ENCODE measurements at regions not wholly inside any gene's neighbourhood (a gene's known extent, or its start where the extent isn't known, plus 50 kb on each side); places are given as distances from the start of the nearest gene placed in this dataset.

- no peak for TF ChIP-seq JUNB (CRISPR knock-in tag; IDR thresholded peaks at IDR 0.05; ENCODE audit: borderline replicate concordance)
- TF ChIP-seq E2F1 (CRISPR knock-in tag; IDR thresholded peaks at IDR 0.05) = no peak
- no peak for TF ChIP-seq PAF1 (CRISPR knock-in tag; IDR thresholded peaks at IDR 0.05)
- TF ChIP-seq EED (CRISPR knock-in tag; IDR thresholded peaks at IDR 0.05) = no peak
- no peak for TF ChIP-seq ZBTB7A (CRISPR knock-in tag; IDR thresholded peaks at IDR 0.05)
- TF ChIP-seq RNF2 (conservative IDR thresholded peaks at IDR 0.05; ENCODE audit: low read depth) = no peak
- TF ChIP-seq NR2C2 (CRISPR knock-in tag; IDR thresholded peaks at IDR 0.05; ENCODE audit: borderline replicate concordance) = no peak
- TF ChIP-seq ZNF687 (CRISPR knock-in tag; IDR thresholded peaks at IDR 0.05) = no peak
- TF ChIP-seq SMARCC2 (IDR thresholded peaks at IDR 0.05) = no peak
- TF ChIP-seq ZGPAT (CRISPR knock-in tag; IDR thresholded peaks at IDR 0.05) = no peak
- TF ChIP-seq ZKSCAN1 (IDR thresholded peaks at IDR 0.05; ENCODE audit: low read length) = no peak
- TF ChIP-seq ZNF460 (CRISPR knock-in tag; IDR thresholded peaks at IDR 0.05; ENCODE audit: borderline replicate concordance) = no peak
- no peak for TF ChIP-seq JUND (CRISPR knock-in tag; IDR thresholded peaks at IDR 0.05)
- no peak for TF ChIP-seq HOXD1 (CRISPR knock-in tag; IDR thresholded peaks at IDR 0.05)
- TF ChIP-seq POGZ (CRISPR knock-in tag; IDR thresholded peaks at IDR 0.05) = no peak
- TF ChIP-seq ZNF232 (CRISPR knock-in tag; IDR thresholded peaks at IDR 0.05; ENCODE audit: borderline replicate concordance) = no peak
- no peak for TF ChIP-seq RFX5 (IDR thresholded peaks at IDR 0.05; ENCODE audit: low read depth, low read length)
- no peak for TF ChIP-seq ZNF562 (CRISPR knock-in tag; IDR thresholded peaks at IDR 0.05; ENCODE audit: borderline replicate concordance)
- TF ChIP-seq ZFX (CRISPR knock-in tag; IDR thresholded peaks at IDR 0.05; ENCODE audit: low read depth) = no peak
- H3K9ac ChIP-seq (ENCODE audit: insufficient read depth, low read depth, low read length) = no peak overlapping the region
- H3K4me1 ChIP-seq (ENCODE audit: insufficient read depth, low read length) = no peaks in the 10 kb centered on the region
- intact Hi-C loops (cut with micrococcal nuclease; ENCODE audit: unreplicated experiment) = no loop called here
- POLR2A ChIA-PET = no interaction called here
- no peaks in the 10 kb centered on the region for H3K27me3 ChIP-seq (ENCODE audit: control insufficient read depth in 1 of 2, insufficient read depth in 2 of 2, low read length in 2 of 2)
- H3K79me2 ChIP-seq (ENCODE audit: insufficient read depth, low read length) = no peaks in the 10 kb centered on the region
- no peak for FAIRE-seq
- WGBS (ENCODE audit: low lambda C conversion rate) = 0% methylated on average over 3 of the region's 3 CpGs
- no peak for ATAC-seq
- CTCF ChIA-PET (ENCODE audit: low intra/inter-chr PET ratio, low total read pairs) = no interaction called here
- H3K27ac ChIP-seq (ENCODE audit: extremely low read length, insufficient read depth, low read length) = no peak overlapping the region
- in situ Hi-C loops (cut with HindIII; ENCODE audit: extremely low pct_ligation_motif_present, low pct_unique_long_range_greater_than_20kb) = no loop called here
- H2AFZ ChIP-seq (ENCODE audit: low read length) = no peak overlapping the region
- no peaks in the 10 kb centered on the region for H3K9me3 ChIP-seq (ENCODE audit: low read length)
- no peaks in the 10 kb centered on the region for H4K20me1 ChIP-seq (ENCODE audit: insufficient read depth, low read length)
- no peaks in the 10 kb centered on the region for H3K36me3 ChIP-seq (replicated peaks in 1 of 2; ENCODE audit: control insufficient read depth in 1 of 2, insufficient read depth in 2 of 2, low read length in 2 of 2)
- no TSS peak for BruUV-seq (replicated peaks)
- no peak overlapping the region for H3K4me3 ChIP-seq (replicated peaks in 1 of 3; ENCODE audit: insufficient read depth in 1 of 3, low read depth in 2 of 3, low read length in 3 of 3)
- DNase-seq (ENCODE audit: low spot score) = no peak
- H3K4me2 ChIP-seq (ENCODE audit: low read depth, low read length) = no peak overlapping the region
These were observed 61.5 kb upstream of the AMOT start for GRCh38 chrX:112901869-112902725.
